HEK293 (cell line): ENCODE measurements at regions not wholly inside any gene's neighbourhood (a gene's known extent, or its start where the extent isn't known, plus 50 kb on each side); places are given as distances from the start of the nearest gene placed in this dataset.

ENCODE experiments used
- CTCF ChIA-PET: fragments of 350-600 bp; formaldehyde crosslinking; extraction: SDS; loops from one replicate; lab custom pipeline; 2021; ENCODE audit warnings: antibody characterized with exemption; lab: Yijun Ruan, JAX
- POLR2A ChIA-PET: fragments of 300-600 bp; formaldehyde crosslinking; extraction: SDS; loops from one replicate; lab custom pipeline; 2020; ENCODE audit warnings: antibody characterized with exemption, inconsistent platforms; lab: Yijun Ruan, JAX
- H3K27ac ChIP-seq: fragments of 200-500 bp; sonication (Bioruptor generic); 2 replicates; pipeline ENCODE4 v1.5.1; 2014; ENCODE audit warnings: low read depth, low read length, control low read depth, inconsistent platforms; ENCODE audit errors: extremely low read depth
- H3K36me3 ChIP-seq, 2 experiments: fragments of 200-500 bp in 1 of 2; sonication (Bioruptor generic) in 1 of 2; 1 replicate in 1 of 2; 2 replicates in 1 of 2; pipeline ENCODE4 v1.5.1; 2014 to 2017; ENCODE audit warnings: inconsistent platforms in 2 of 2, low read length in 2 of 2; ENCODE audit not compliant: control insufficient read depth in 2 of 2, insufficient read depth in 1 of 2
- H3K4me1 ChIP-seq: fragments of 200-500 bp; sonication (Bioruptor generic); 2 replicates; pipeline ENCODE4 v1.5.1; 2014; ENCODE audit warnings: mild to moderate bottlenecking, low read length, inconsistent platforms; ENCODE audit not compliant: control insufficient read depth, insufficient read depth
- H3K4me3 ChIP-seq: 2 replicates; pipeline ENCODE4 v1.5.1; 2011; ENCODE audit warnings: low read depth, mild to moderate bottlenecking, control low read depth, low read length, moderate library complexity
- H3K9me3 ChIP-seq: fragments of 200-500 bp; sonication (Bioruptor generic); 2 replicates; pipeline ENCODE4 v1.5.1; 2014; ENCODE audit warnings: low read depth, low read length, inconsistent platforms; ENCODE audit not compliant: control insufficient read depth, insufficient read depth
- EGR2 ChIP-seq: fragments of 450-650 bp; formaldehyde crosslinking; IDR thresholded peaks from 2 replicates; pipeline ENCODE4 v1.5.1; 2016; ENCODE audit warnings: low read depth, missing biosample characterization, missing genetic modification characterization
- GLI4 ChIP-seq: fragments of 450-650 bp; formaldehyde crosslinking; IDR thresholded peaks from 2 replicates; pipeline ENCODE4 v1.5.1; 2016; ENCODE audit warnings: missing biosample characterization, missing genetic modification characterization
- HOXA7 ChIP-seq: sonication (generic); formaldehyde crosslinking; IDR thresholded peaks from 2 replicates; pipeline ENCODE4 v1.8.1; 2022; ENCODE audit warnings: missing genetic modification reagents, borderline replicate concordance
- SALL2 ChIP-seq: fragments of 450-650 bp; formaldehyde crosslinking; IDR thresholded peaks from 2 replicates; pipeline ENCODE4 v1.5.0; 2017; ENCODE audit warnings: missing biosample characterization, mild to moderate bottlenecking, missing genetic modification characterization, borderline replicate concordance
- ZFHX2 ChIP-seq: fragments of 450-650 bp; formaldehyde crosslinking; conservative IDR thresholded peaks from 2 replicates; pipeline ENCODE4 v1.5.1; 2016; ENCODE audit warnings: missing biosample characterization, missing genetic modification characterization
- ZNF391 ChIP-seq: fragments of 450-650 bp; formaldehyde crosslinking; IDR thresholded peaks from 2 replicates; pipeline ENCODE4 v1.5.1; 2016; ENCODE audit warnings: low read depth, missing biosample characterization, missing genetic modification characterization, borderline replicate concordance
- ZNF548 ChIP-seq: fragments of 450-650 bp; formaldehyde crosslinking; IDR thresholded peaks from 2 replicates; pipeline ENCODE4 v1.5.1; 2016; ENCODE audit warnings: missing biosample characterization, missing genetic modification characterization
- TF ChIP-seq, protein P1 (sequence below): fragments of 450-650 bp; formaldehyde crosslinking; IDR thresholded peaks from 2 replicates; pipeline ENCODE4 v1.5.1; 2016; ENCODE audit warnings: missing biosample characterization, missing genetic modification characterization
- TF ChIP-seq, protein P2 (sequence below): fragments of 450-650 bp; formaldehyde crosslinking; IDR thresholded peaks from 2 replicates; pipeline ENCODE4 v1.5.1; 2016; ENCODE audit warnings: missing biosample characterization, missing genetic modification characterization, low read depth
- TF ChIP-seq, protein P3 (sequence below): fragments of 450-650 bp; formaldehyde crosslinking; IDR thresholded peaks from 2 replicates; pipeline ENCODE4; 2016; ENCODE audit warnings: missing biosample characterization, missing genetic modification characterization
- TF ChIP-seq, protein P4 (sequence below): fragments of 450-650 bp; formaldehyde crosslinking; IDR thresholded peaks from 2 replicates; pipeline ENCODE4 v1.5.1; 2017; ENCODE audit warnings: missing biosample characterization, missing genetic modification characterization
- TF ChIP-seq, protein P5 (sequence below): fragments of 450-650 bp; formaldehyde crosslinking; optimal IDR thresholded peaks from 2 replicates; pipeline ENCODE3; 2016; ENCODE audit warnings: missing biosample characterization, mild to moderate bottlenecking, missing genetic modification characterization
- TF ChIP-seq, protein P6 (sequence below): fragments of 450-650 bp; formaldehyde crosslinking; IDR thresholded peaks from 2 replicates; pipeline ENCODE4 v1.5.1; 2016; ENCODE audit warnings: missing biosample characterization, missing genetic modification characterization
- TF ChIP-seq, protein P7 (sequence below): fragments of 450-650 bp; formaldehyde crosslinking; IDR thresholded peaks from 2 replicates; pipeline ENCODE4 v1.5.1; 2016; ENCODE audit warnings: missing biosample characterization, missing genetic modification characterization
- TF ChIP-seq, protein P8 (sequence below): fragments of 450-650 bp; formaldehyde crosslinking; IDR thresholded peaks from 2 replicates; pipeline ENCODE4 v1.5.1; 2016; ENCODE audit warnings: missing biosample characterization, missing genetic modification characterization

DNA sequence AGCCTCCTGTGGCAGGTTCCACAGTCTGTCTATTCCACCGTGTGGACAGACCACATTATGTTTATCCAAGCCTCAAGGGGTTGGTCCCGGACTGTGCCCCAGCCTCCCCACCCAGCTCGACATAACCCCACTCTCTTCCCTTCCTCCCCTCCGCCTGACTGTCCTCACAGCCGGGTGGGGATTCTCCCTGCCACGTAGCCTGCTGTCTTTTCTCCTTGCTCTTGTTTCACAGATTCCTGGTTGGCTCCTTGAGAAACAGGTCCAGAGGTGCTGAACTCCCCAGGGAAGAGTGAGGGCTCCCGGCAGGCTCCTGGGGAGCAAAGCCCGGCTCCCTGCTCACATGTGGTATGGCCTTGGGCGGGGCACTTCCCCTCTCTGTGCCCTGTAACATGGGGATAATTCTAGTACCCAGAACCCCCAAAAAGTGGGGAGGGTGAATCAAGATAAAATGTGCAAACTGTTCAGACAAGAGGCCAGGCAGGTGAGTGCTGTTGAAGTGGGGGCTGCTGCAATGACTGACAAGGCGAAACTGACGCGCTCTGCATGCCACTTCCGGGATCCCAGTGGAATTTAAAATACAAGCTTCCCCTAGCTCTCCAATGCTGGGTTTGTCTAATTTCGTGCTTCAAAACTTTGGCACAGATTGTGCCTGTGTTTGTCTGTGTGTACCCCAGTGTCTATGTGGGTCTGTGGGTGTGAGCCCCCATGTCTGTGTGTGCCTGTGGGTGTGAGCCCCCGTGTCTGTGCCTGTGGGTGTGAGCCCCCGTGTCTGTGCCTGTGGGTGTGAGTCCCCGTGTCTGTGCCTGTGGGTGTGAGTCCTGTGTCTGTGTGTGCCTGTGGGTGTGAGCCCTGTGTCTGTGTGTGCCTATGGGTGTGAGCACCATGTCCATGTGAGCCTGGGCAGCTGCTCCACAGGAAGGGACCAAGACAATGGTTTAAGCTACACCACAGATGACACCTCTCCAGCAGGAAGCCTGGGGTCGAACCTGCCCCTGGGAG lies 160.6 kb upstream of the IQSEC1 start:
- Histone ChIP-seq H3K27ac (no peak overlapping the region), H3K36me3 (no peaks in the 10 kb centered on the region), H3K4me1 (peaks cover 12% of the 10 kb centered on the region), H3K4me3 (no peak overlapping the region), H3K9me3 (no peaks in the 10 kb centered on the region)
- POLR2A ChIA-PET: no interaction called here
- no peak for TF ChIP-seq HOXA7 (CRISPR knock-in tag)
- peak; percentile 96 for TF ChIP-seq ZFHX2 (tag by site-specific recombination)
- TF ChIP-seq EGR2 (tag by site-specific recombination): peak; percentile 97
- TF ChIP-seq, protein P1, sequence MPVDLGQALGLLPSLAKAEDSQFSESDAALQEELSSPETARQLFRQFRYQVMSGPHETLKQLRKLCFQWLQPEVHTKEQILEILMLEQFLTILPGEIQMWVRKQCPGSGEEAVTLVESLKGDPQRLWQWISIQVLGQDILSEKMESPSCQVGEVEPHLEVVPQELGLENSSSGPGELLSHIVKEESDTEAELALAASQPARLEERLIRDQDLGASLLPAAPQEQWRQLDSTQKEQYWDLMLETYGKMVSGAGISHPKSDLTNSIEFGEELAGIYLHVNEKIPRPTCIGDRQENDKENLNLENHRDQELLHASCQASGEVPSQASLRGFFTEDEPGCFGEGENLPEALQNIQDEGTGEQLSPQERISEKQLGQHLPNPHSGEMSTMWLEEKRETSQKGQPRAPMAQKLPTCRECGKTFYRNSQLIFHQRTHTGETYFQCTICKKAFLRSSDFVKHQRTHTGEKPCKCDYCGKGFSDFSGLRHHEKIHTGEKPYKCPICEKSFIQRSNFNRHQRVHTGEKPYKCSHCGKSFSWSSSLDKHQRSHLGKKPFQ (tag by site-specific recombination): 0 out of 2 replicates have a peak, but pooled peaks have one; percentile 35
- TF ChIP-seq, protein P2, sequence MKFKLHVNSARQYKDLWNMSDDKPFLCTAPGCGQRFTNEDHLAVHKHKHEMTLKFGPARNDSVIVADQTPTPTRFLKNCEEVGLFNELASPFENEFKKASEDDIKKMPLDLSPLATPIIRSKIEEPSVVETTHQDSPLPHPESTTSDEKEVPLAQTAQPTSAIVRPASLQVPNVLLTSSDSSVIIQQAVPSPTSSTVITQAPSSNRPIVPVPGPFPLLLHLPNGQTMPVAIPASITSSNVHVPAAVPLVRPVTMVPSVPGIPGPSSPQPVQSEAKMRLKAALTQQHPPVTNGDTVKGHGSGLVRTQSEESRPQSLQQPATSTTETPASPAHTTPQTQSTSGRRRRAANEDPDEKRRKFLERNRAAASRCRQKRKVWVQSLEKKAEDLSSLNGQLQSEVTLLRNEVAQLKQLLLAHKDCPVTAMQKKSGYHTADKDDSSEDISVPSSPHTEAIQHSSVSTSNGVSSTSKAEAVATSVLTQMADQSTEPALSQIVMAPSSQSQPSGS (tag by site-specific recombination): no peak
- CTCF ChIA-PET: interaction anchor here (0.7 kb wide), 1 partner anchor 121 kb away, joined by 3 read pairs; no protein-coding TSS in a partner anchor

DNA sequence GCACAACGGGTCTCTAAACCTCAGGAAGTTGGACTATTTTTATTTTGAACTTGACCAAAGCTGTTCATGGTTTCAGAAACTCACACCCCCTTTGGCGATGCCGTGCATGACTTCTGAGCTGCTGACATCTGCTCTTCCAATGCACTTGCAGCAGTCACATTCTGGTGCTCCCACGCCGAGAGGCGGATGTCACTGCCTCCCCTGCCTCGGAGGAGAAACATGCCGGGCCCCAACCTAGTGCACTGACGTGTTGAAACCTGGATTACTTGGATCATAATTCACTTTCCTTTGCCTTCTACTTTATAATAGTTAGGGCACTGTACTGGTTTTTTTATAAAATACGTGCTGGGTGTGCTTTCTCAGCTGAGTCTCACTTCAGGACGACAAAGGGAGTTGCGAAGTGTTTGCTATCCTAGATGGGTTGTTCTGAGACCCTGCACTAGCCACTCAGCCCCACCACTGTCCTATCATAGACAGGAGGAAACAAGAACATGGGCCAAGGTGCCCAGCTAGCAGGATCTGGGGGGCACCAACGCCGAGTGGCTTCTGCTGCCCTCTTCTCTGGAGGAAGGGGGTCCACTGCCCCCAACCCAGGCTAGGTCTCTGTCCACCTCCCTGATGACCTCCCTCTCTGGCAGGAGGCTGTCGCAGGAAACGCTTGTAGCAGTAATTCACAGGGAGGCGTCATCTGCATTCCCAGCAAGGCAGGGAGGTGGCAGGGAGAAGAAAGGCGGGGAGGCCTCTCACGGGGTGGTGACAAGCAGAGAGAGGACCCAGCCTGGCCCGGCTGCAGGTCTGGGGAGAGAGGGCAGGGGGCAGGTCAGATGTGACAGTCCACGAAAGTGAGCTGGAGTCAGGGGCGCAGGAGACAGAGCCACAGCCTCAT lies 158.8 kb upstream of the IQSEC1 start:
- Histone ChIP-seq H3K4me3 (no peak overlapping the region), H3K36me3 (no peaks in the 10 kb centered on the region), H3K4me1 (peaks cover 12% of the 10 kb centered on the region), H3K9me3 (no peaks in the 10 kb centered on the region), H3K27ac (no peak overlapping the region)
- POLR2A ChIA-PET: no interaction called here
- TF ChIP-seq, protein P3, sequence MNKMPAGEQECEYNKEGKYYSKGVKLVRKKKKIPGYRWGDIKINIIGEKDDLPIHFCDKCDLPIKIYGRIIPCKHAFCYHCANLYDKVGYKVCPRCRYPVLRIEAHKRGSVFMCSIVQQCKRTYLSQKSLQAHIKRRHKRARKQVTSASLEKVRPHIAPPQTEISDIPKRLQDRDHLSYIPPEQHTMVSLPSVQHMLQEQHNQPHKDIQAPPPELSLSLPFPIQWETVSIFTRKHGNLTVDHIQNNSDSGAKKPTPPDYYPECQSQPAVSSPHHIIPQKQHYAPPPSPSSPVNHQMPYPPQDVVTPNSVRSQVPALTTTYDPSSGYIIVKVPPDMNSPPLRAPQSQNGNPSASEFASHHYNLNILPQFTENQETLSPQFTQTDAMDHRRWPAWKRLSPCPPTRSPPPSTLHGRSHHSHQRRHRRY (tag by site-specific recombination): no peak
- TF ChIP-seq, protein P4, sequence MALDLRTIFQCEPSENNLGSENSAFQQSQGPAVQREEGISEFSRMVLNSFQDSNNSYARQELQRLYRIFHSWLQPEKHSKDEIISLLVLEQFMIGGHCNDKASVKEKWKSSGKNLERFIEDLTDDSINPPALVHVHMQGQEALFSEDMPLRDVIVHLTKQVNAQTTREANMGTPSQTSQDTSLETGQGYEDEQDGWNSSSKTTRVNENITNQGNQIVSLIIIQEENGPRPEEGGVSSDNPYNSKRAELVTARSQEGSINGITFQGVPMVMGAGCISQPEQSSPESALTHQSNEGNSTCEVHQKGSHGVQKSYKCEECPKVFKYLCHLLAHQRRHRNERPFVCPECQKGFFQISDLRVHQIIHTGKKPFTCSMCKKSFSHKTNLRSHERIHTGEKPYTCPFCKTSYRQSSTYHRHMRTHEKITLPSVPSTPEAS (tag by site-specific recombination): no peak
- TF ChIP-seq SALL2 (tag by site-specific recombination): no peak
- TF ChIP-seq, protein P5, sequence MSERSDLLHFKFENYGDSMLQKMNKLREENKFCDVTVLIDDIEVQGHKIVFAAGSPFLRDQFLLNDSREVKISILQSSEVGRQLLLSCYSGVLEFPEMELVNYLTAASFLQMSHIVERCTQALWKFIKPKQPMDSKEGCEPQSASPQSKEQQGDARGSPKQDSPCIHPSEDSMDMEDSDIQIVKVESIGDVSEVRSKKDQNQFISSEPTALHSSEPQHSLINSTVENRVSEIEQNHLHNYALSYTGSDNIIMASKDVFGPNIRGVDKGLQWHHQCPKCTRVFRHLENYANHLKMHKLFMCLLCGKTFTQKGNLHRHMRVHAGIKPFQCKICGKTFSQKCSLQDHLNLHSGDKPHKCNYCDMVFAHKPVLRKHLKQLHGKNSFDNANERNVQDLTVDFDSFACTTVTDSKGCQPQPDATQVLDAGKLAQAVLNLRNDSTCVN: no peak
- no peak for TF ChIP-seq GLI4
- TF ChIP-seq, protein P6, sequence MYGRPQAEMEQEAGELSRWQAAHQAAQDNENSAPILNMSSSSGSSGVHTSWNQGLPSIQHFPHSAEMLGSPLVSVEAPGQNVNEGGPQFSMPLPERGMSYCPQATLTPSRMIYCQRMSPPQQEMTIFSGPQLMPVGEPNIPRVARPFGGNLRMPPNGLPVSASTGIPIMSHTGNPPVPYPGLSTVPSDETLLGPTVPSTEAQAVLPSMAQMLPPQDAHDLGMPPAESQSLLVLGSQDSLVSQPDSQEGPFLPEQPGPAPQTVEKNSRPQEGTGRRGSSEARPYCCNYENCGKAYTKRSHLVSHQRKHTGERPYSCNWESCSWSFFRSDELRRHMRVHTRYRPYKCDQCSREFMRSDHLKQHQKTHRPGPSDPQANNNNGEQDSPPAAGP (tag by site-specific recombination): no peak
- TF ChIP-seq, protein P7, sequence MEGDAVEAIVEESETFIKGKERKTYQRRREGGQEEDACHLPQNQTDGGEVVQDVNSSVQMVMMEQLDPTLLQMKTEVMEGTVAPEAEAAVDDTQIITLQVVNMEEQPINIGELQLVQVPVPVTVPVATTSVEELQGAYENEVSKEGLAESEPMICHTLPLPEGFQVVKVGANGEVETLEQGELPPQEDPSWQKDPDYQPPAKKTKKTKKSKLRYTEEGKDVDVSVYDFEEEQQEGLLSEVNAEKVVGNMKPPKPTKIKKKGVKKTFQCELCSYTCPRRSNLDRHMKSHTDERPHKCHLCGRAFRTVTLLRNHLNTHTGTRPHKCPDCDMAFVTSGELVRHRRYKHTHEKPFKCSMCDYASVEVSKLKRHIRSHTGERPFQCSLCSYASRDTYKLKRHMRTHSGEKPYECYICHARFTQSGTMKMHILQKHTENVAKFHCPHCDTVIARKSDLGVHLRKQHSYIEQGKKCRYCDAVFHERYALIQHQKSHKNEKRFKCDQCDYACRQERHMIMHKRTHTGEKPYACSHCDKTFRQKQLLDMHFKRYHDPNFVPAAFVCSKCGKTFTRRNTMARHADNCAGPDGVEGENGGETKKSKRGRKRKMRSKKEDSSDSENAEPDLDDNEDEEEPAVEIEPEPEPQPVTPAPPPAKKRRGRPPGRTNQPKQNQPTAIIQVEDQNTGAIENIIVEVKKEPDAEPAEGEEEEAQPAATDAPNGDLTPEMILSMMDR (tag by site-specific recombination): no peak
- TF ChIP-seq, protein P8, sequence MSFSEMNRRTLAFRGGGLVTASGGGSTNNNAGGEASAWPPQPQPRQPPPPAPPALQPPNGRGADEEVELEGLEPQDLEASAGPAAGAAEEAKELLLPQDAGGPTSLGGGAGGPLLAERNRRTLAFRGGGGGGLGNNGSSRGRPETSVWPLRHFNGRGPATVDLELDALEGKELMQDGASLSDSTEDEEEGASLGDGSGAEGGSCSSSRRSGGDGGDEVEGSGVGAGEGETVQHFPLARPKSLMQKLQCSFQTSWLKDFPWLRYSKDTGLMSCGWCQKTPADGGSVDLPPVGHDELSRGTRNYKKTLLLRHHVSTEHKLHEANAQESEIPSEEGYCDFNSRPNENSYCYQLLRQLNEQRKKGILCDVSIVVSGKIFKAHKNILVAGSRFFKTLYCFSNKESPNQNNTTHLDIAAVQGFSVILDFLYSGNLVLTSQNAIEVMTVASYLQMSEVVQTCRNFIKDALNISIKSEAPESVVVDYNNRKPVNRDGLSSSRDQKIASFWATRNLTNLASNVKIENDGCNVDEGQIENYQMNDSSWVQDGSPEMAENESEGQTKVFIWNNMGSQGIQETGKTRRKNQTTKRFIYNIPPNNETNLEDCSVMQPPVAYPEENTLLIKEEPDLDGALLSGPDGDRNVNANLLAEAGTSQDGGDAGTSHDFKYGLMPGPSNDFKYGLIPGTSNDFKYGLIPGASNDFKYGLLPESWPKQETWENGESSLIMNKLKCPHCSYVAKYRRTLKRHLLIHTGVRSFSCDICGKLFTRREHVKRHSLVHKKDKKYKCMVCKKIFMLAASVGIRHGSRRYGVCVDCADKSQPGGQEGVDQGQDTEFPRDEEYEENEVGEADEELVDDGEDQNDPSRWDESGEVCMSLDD (tag by site-specific recombination): no peak
- TF ChIP-seq ZNF548 (tag by site-specific recombination): no peak
- no peak for TF ChIP-seq ZNF391 (tag by site-specific recombination)
- CTCF ChIA-PET: interaction anchor here (1.2 to 2.3 kb wide), 2 partner anchors 51 to 425 kb away, joined by 3 to 7 read pairs; no protein-coding TSS in a partner anchor
